Esophagus squamous epithelium (tissue), 5 donors: ENCODE measurements at regions not wholly inside any gene's neighbourhood (a gene's known extent, or its start where the extent isn't known, plus 50 kb on each side); places are given as distances from the start of the nearest gene placed in this dataset.

Experiments
- DNase-seq: peaks from one replicate; lab custom pipeline; 2025; lab: John Stamatoyannopoulos, UW
- H3K27ac ChIP-seq, 4 donors: fragments of 200-600 bp; sonication (generic); one replicate each; pipeline ENCODE4 v1.5.1; 2016 to 2019; ENCODE audit warnings: mild to moderate bottlenecking in 1 of 4
- H3K27me3 ChIP-seq, 4 donors: fragments of 200-600 bp; sonication (generic); 1 replicate in 3 of 4; 2 replicates in 1 of 4; pipeline versions ENCODE4 v1.5.1 to v1.6.0; 2017 to 2021; ENCODE audit warnings: antibody characterized with exemption in 1 of 4
- H3K36me3 ChIP-seq, 3 donors: fragments of 200-600 bp; sonication (generic); one replicate each; pipeline ENCODE4 v1.5.1; 2016 to 2019
- H3K4me1 ChIP-seq, 3 donors: fragments of 200-600 bp; sonication (generic); one replicate each; pipeline ENCODE4 v1.5.1; 2017 to 2019
- H3K4me3 ChIP-seq, 4 donors: fragments of 200-600 bp; sonication (generic); 1 replicate in 3 of 4; 2 replicates in 1 of 4; pipeline ENCODE4 v1.5.1; 2016 to 2019; ENCODE audit warnings: mild to moderate bottlenecking in 2 of 4, moderate library complexity in 1 of 4
- H3K9me3 ChIP-seq, 3 donors: fragments of 200-600 bp; sonication (generic); one replicate each; pipeline ENCODE4 v1.5.1; 2016 to 2019
- POLR2A ChIP-seq, 4 donors: fragments of 450-650 bp; IDR thresholded peaks; one replicate each; pipeline ENCODE4 v1.6.1; 2017; ENCODE audit warnings: antibody characterized with exemption in 4 of 4, mild to moderate bottlenecking in 4 of 4, moderate library complexity in 3 of 4
- WGBS, 2 donors: methylation state at CpG; one replicate each; pipeline ENCODE4 v1.1.5; 2018; 5-methylcytosine and 5-hydroxymethylcytosine counted together
- intact Hi-C: fragments of 100-400 bp; cut with DNase I; formaldehyde crosslinking; loops from one replicate; pipeline ENCODE4 v1.15.0; 2022
- TF ChIP-seq, protein P1 (sequence below), 6 experiments: fragments of 450-650 bp in 4 of 6; fragments of 200-600 bp in 2 of 6; sonication (generic) in 2 of 6; IDR thresholded peaks; one replicate each; pipeline ENCODE4 v1.5.1; 2016 to 2019; ENCODE audit warnings: antibody characterized with exemption in 6 of 6, mild to moderate bottlenecking in 4 of 6, moderate library complexity in 4 of 6
- donor health status: DM: yes; HTN: yes; CAD: no.

DNA sequence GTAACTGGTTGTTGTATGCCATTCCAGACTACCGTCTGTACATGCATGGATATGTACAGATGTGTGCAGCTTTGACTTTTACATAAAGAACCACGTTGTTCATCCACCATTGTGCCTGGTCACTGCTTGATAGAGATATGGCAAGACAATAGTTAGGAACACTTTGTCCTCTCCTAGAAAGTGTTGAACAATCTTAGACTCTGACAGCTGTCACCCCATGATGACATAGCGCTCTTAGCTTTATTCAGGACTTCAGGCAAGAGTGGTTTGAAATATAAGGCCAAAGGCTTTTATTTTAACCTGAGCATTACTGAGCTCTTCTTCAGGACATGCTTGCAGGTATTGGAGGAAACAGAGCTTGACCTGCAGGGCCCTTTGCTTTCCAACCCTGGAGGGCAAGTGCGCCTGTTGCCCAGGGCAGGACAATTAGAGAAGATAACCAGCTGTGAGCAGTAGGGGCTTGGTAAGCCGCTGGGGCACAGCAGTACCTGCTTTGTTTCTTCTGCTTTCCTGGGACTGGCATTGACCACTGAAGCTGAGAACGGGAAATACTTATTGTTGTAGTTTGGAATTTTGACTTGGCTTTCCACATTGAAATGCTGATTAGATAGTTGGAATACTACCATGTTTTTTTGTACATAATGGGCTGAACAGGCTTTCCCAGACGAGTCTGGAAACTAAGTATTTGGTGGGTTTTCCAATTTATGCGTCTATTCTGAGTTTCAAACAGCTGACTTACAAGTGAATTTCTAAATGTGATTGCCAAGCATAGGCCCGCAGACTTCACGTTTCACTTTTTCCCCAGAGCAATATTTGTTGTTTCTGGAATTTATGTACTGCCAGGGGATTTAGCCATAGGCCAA is 51.1 kb downstream of the GARRE1 start:
- intact Hi-C loops, result no loop called here
- peaks cover 3 to 43% (median 5%) of the 10 kb centered on the region in 3 donors for H3K36me3 ChIP-seq
- no peaks in the 10 kb centered on the region for H3K27me3 ChIP-seq
- WGBS, 2 donors, result 66 to 71% methylated on average over 6 to 10 of the region's 10 CpGs
- TF ChIP-seq POLR2A (IDR thresholded peaks at IDR 0.05), result no peak
- TF ChIP-seq, protein P1, sequence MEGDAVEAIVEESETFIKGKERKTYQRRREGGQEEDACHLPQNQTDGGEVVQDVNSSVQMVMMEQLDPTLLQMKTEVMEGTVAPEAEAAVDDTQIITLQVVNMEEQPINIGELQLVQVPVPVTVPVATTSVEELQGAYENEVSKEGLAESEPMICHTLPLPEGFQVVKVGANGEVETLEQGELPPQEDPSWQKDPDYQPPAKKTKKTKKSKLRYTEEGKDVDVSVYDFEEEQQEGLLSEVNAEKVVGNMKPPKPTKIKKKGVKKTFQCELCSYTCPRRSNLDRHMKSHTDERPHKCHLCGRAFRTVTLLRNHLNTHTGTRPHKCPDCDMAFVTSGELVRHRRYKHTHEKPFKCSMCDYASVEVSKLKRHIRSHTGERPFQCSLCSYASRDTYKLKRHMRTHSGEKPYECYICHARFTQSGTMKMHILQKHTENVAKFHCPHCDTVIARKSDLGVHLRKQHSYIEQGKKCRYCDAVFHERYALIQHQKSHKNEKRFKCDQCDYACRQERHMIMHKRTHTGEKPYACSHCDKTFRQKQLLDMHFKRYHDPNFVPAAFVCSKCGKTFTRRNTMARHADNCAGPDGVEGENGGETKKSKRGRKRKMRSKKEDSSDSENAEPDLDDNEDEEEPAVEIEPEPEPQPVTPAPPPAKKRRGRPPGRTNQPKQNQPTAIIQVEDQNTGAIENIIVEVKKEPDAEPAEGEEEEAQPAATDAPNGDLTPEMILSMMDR (IDR thresholded peaks at IDR 0.05), result no peak
- no peak overlapping the region for H3K4me3 ChIP-seq
- H3K27ac ChIP-seq, result peak overlapping the region in 2 of 4 donors; percentile 13 to 31
- DNase-seq, result no peak
- H3K9me3 ChIP-seq, result no peaks in the 10 kb centered on the region
- H3K4me1 ChIP-seq, result peaks cover 3 to 48% (median 8%) of the 10 kb centered on the region in 3 donors

GRCh38 chr19:34306213-34306661 is 51.9 kb downstream of the GARRE1 start:
- Histone ChIP-seq H3K36me3 (peaks cover 0 to 36% (median 0%) of the 10 kb centered on the region in 3 donors), H3K4me3 (no peak overlapping the region), H3K4me1 (peaks cover 5 to 55% (median 15%) of the 10 kb centered on the region in 3 donors), H3K27ac (peak overlapping the region in 3 of 4 donors; percentile 13 to 54 (median 31)), H3K9me3 (no peaks in the 10 kb centered on the region), H3K27me3 (no peaks in the 10 kb centered on the region)
- no peak for TF ChIP-seq POLR2A (IDR thresholded peaks at IDR 0.05)
- TF ChIP-seq, protein P1 (IDR thresholded peaks at IDR 0.05), result no peak
- DNase-seq, result no peak
- WGBS, 2 donors, result 60 to 68% methylated on average over 1 to 2 of the region's 2 CpGs
- intact Hi-C loops, result no loop called here

DNA sequence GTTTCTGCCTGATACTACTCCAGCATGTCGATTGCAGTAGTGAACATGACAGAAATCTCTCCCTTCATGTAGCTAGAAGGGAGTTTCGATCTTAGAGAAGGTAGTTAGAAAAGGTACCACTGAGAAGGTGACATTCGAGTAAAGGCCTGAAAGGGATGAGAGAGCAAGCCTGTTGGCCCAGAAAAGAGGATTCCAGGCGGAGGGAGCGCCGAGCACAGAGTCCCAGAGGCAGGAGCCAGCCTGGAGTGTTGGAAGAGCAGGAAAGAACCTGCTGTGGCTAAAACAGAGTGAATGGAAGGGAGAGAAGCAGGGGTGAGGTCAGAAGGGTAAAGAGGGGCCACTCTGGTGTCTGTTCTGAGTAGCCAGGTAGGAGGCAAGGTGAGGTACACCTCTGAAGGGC is 52.5 kb downstream of the GARRE1 start:
- H3K36me3 ChIP-seq, result peaks cover 0 to 30% (median 0%) of the 10 kb centered on the region in 3 donors
- no peaks in the 10 kb centered on the region for H3K27me3 ChIP-seq
- peaks cover 5 to 61% (median 20%) of the 10 kb centered on the region in 3 donors for H3K4me1 ChIP-seq
- TF ChIP-seq, protein P1 (IDR thresholded peaks at IDR 0.05), result no peak
- TF ChIP-seq POLR2A (IDR thresholded peaks at IDR 0.05), result no peak
- DNase-seq, result no peak
- H3K9me3 ChIP-seq, result no peaks in the 10 kb centered on the region
- intact Hi-C loops, result no loop called here
- 69 to 70% methylated on average over 6 of the region's 6 CpGs for WGBS, 2 donors
- no peak overlapping the region for H3K4me3 ChIP-seq
- H3K27ac ChIP-seq, result peak overlapping the region in 3 of 4 donors; percentile 13 to 54 (median 31)

- Histone ChIP-seq H3K4me3 (no peak overlapping the region), H3K27me3 (no peaks in the 10 kb centered on the region), H3K4me1 (peaks cover 5 to 77% (median 20%) of the 10 kb centered on the region in 3 donors), H3K9me3 (no peaks in the 10 kb centered on the region), H3K27ac (peak overlapping the region in 3 of 4 donors; percentile 36 to 76 (median 60)), H3K36me3 (peaks cover 0 to 15% (median 0%) of the 10 kb centered on the region in 3 donors)
- TF ChIP-seq POLR2A (IDR thresholded peaks at IDR 0.05), result no peak
- TF ChIP-seq, protein P1 (IDR thresholded peaks at IDR 0.05), result no peak
- 70 to 78% methylated on average over 8 of the region's 8 CpGs for WGBS, 2 donors
- no peak for DNase-seq
- intact Hi-C loops, result no loop called here
Observed at GRCh38 chr19:34308381-34309367, 54.3 kb downstream of the GARRE1 start.
